Mucosa of rectum (tissue), 2 donors: ENCODE measurements at regions not wholly inside any gene's neighbourhood (a gene's known extent, or its start where the extent isn't known, plus 50 kb on each side); places are given as distances from the start of the nearest gene placed in this dataset.

Source experiments
- H3K27ac ChIP-seq, 2 donors: one replicate each; pipeline ENCODE4 v1.7.0; 2013; ENCODE audit warnings: inconsistent platforms in 2 of 2, low read depth in 2 of 2, low read length in 2 of 2
- H3K27me3 ChIP-seq, 2 donors: one replicate each; pipeline ENCODE4 v1.7.0; 2013; ENCODE audit warnings: low read length in 2 of 2; ENCODE audit not compliant: control insufficient read depth in 2 of 2, insufficient read depth in 2 of 2
- H3K36me3 ChIP-seq, 2 donors: one replicate each; pipeline ENCODE4 v1.7.0; 2013; ENCODE audit warnings: low read length in 2 of 2; ENCODE audit not compliant: control insufficient read depth in 2 of 2, insufficient read depth in 2 of 2
- H3K4me1 ChIP-seq, 2 donors: one replicate each; pipeline ENCODE4 v1.7.0; 2013; ENCODE audit warnings: low read length in 2 of 2, mild to moderate bottlenecking in 1 of 2; ENCODE audit not compliant: control insufficient read depth in 2 of 2, insufficient read depth in 2 of 2
- H3K4me3 ChIP-seq, 2 donors: one replicate each; pipeline ENCODE4 v1.7.0; 2013; ENCODE audit warnings: low read length in 2 of 2
- H3K9ac ChIP-seq, 2 donors: one replicate each; pipeline ENCODE4 v1.7.0; 2013; ENCODE audit warnings: low read length in 2 of 2, low read depth in 1 of 2, mild to moderate bottlenecking in 1 of 2
- H3K9me3 ChIP-seq, 2 donors: one replicate each; pipeline ENCODE4 v1.7.0; 2013; ENCODE audit warnings: low read length in 2 of 2; ENCODE audit not compliant: control insufficient read depth in 2 of 2
- donor health status: healthy.
- donor health status: Normal muscosa, but diverticular disease.

- Histone ChIP-seq H3K27me3 (no peaks in the 10 kb centered on the region), H3K4me3 (no peak overlapping the region), H3K27ac (no peak overlapping the region), H3K4me1 (no peaks in the 10 kb centered on the region), H3K9ac (no peak overlapping the region), H3K9me3 (no peaks in the 10 kb centered on the region), H3K36me3 (no peaks in the 10 kb centered on the region)
These were observed 796.6 kb upstream of the ZEB2 start for GRCh38 chr2:145316496-145316895.

GRCh38 chr2:145315053-145315452 lies 795.1 kb upstream of the ZEB2 start:
- Histone ChIP-seq H3K9ac (no peak overlapping the region), H3K4me1 (no peaks in the 10 kb centered on the region), H3K27me3 (no peaks in the 10 kb centered on the region), H3K36me3 (no peaks in the 10 kb centered on the region), H3K27ac (no peak overlapping the region), H3K9me3 (no peaks in the 10 kb centered on the region), H3K4me3 (no peak overlapping the region)

- no peaks in the 10 kb centered on the region for H3K9me3 ChIP-seq
- H3K27ac ChIP-seq, result no peak overlapping the region
- no peaks in the 10 kb centered on the region for H3K36me3 ChIP-seq
- no peaks in the 10 kb centered on the region for H3K4me1 ChIP-seq
- H3K9ac ChIP-seq, result no peak overlapping the region
- H3K4me3 ChIP-seq, result no peak overlapping the region
- no peaks in the 10 kb centered on the region for H3K27me3 ChIP-seq
These were observed 794.3 kb upstream of the ZEB2 start for GRCh38 chr2:145314119-145314633.

- Histone ChIP-seq H3K27ac (no peak overlapping the region), H3K9ac (no peak overlapping the region), H3K9me3 (no peaks in the 10 kb centered on the region), H3K36me3 (no peaks in the 10 kb centered on the region), H3K27me3 (no peaks in the 10 kb centered on the region), H3K4me1 (no peaks in the 10 kb centered on the region), H3K4me3 (no peak overlapping the region)
These were observed 786.0 kb upstream of the ZEB2 start for GRCh38 chr2:145305889-145306288.

- no peaks in the 10 kb centered on the region for H3K4me1 ChIP-seq
- H3K27me3 ChIP-seq, result no peaks in the 10 kb centered on the region
- no peak overlapping the region for H3K9ac ChIP-seq
- H3K36me3 ChIP-seq, result no peaks in the 10 kb centered on the region
- no peak overlapping the region for H3K27ac ChIP-seq
- no peak overlapping the region for H3K4me3 ChIP-seq
- H3K9me3 ChIP-seq, result no peaks in the 10 kb centered on the region
These were observed 784.6 kb upstream of the ZEB2 start for GRCh38 chr2:145304501-145304900.

GRCh38 chr2:145303536-145303935 lies 783.6 kb upstream of the ZEB2 start:
- Histone ChIP-seq H3K9me3 (no peaks in the 10 kb centered on the region), H3K27ac (no peak overlapping the region), H3K27me3 (no peaks in the 10 kb centered on the region), H3K4me1 (no peaks in the 10 kb centered on the region), H3K9ac (no peak overlapping the region), H3K4me3 (no peak overlapping the region), H3K36me3 (no peaks in the 10 kb centered on the region)

- Histone ChIP-seq H3K9me3 (no peaks in the 10 kb centered on the region), H3K27ac (no peak overlapping the region), H3K4me1 (no peaks in the 10 kb centered on the region), H3K27me3 (no peaks in the 10 kb centered on the region), H3K9ac (no peak overlapping the region), H3K4me3 (no peak overlapping the region), H3K36me3 (no peaks in the 10 kb centered on the region)
These were observed 783.0 kb upstream of the ZEB2 start for GRCh38 chr2:145302886-145303285.

GRCh38 chr2:145302451-145302850 lies 782.5 kb upstream of the ZEB2 start:
- Histone ChIP-seq H3K36me3 (no peaks in the 10 kb centered on the region), H3K4me3 (no peak overlapping the region), H3K4me1 (no peaks in the 10 kb centered on the region), H3K27ac (no peak overlapping the region), H3K9me3 (no peaks in the 10 kb centered on the region), H3K27me3 (no peaks in the 10 kb centered on the region), H3K9ac (no peak overlapping the region)

GRCh38 chr2:145299368-145299767 lies 779.4 kb upstream of the ZEB2 start:
- H3K27ac ChIP-seq, result no peak overlapping the region
- H3K27me3 ChIP-seq, result no peaks in the 10 kb centered on the region
- no peaks in the 10 kb centered on the region for H3K36me3 ChIP-seq
- H3K4me1 ChIP-seq, result no peaks in the 10 kb centered on the region
- no peaks in the 10 kb centered on the region for H3K9me3 ChIP-seq
- H3K9ac ChIP-seq, result no peak overlapping the region
- no peak overlapping the region for H3K4me3 ChIP-seq

- Histone ChIP-seq H3K4me3 (no peak overlapping the region), H3K9me3 (no peaks in the 10 kb centered on the region), H3K4me1 (no peaks in the 10 kb centered on the region), H3K27me3 (no peaks in the 10 kb centered on the region), H3K36me3 (no peaks in the 10 kb centered on the region), H3K9ac (no peak overlapping the region), H3K27ac (no peak overlapping the region)
These were observed 772.2 kb upstream of the ZEB2 start for GRCh38 chr2:145292166-145292565.

- Histone ChIP-seq H3K4me3 (no peak overlapping the region), H3K9me3 (no peaks in the 10 kb centered on the region), H3K36me3 (no peaks in the 10 kb centered on the region), H3K4me1 (no peaks in the 10 kb centered on the region), H3K27ac (no peak overlapping the region), H3K27me3 (no peaks in the 10 kb centered on the region), H3K9ac (no peak overlapping the region)
These were observed 771.1 kb upstream of the ZEB2 start for GRCh38 chr2:145290986-145291385.
